ENCODE measurements at regions not wholly inside any gene's neighbourhood (a gene's known extent, or its start where the extent isn't known, plus 50 kb on each side); places are given as distances from the start of the nearest gene placed in this dataset.

GRCh38 chr13:58181111-58181510 is 549.6 kb downstream of the PCDH17 start:
- no peak for DNase-seq (ENCODE audit: low read depth)

GRCh38 chr13:58187881-58188280 is 556.3 kb downstream of the PCDH17 start:
- DNase-seq (ENCODE audit: low read depth) = no peak

GRCh38 chr13:58190577-58190976 is 559.0 kb downstream of the PCDH17 start:
- no peak for DNase-seq (ENCODE audit: low read depth)

GRCh38 chr13:58191754-58192153 is 560.2 kb downstream of the PCDH17 start:
- DNase-seq (ENCODE audit: low read depth) = no peak

- no peak for DNase-seq (ENCODE audit: low read depth)
Observed at GRCh38 chr13:58202099-58202498, 570.6 kb downstream of the PCDH17 start.

- no peak for DNase-seq (ENCODE audit: low read depth)
Observed at GRCh38 chr13:58207501-58207900, 576.0 kb downstream of the PCDH17 start.

GRCh38 chr13:58235454-58235853 is 603.9 kb downstream of the PCDH17 start:
- no peak for DNase-seq (ENCODE audit: low read depth)

- no peak for DNase-seq (ENCODE audit: low read depth)
Observed at GRCh38 chr13:58238972-58239773, 607.6 kb downstream of the PCDH17 start.

- DNase-seq (ENCODE audit: low read depth) = no peak
Observed at GRCh38 chr13:58239774-58240268, 608.3 kb downstream of the PCDH17 start.

GRCh38 chr13:58247080-58247479 is 615.5 kb downstream of the PCDH17 start:
- DNase-seq (ENCODE audit: low read depth) = no peak

- DNase-seq (ENCODE audit: low read depth) = no peak
Observed at GRCh38 chr13:58254943-58255342, 623.4 kb downstream of the PCDH17 start.

GRCh38 chr13:58266271-58266670 is 634.7 kb downstream of the PCDH17 start:
- no peak for DNase-seq (ENCODE audit: low read depth)

- DNase-seq (ENCODE audit: low read depth) = no peak
Observed at GRCh38 chr13:58298556-58299135, 667.1 kb downstream of the PCDH17 start.

GRCh38 chr13:58300224-58300623 is 668.7 kb downstream of the PCDH17 start:
- DNase-seq (ENCODE audit: low read depth) = peak; percentile 21

GRCh38 chr13:58300974-58301681 is 669.6 kb downstream of the PCDH17 start:
- no peak for DNase-seq (ENCODE audit: low read depth)

GRCh38 chr13:58302349-58302748 is 670.8 kb downstream of the PCDH17 start:
- no peak for DNase-seq (ENCODE audit: low read depth)

GRCh38 chr13:58306062-58306461 is 674.5 kb downstream of the PCDH17 start:
- DNase-seq (ENCODE audit: low read depth) = no peak

GRCh38 chr13:58313219-58313618 is 681.7 kb downstream of the PCDH17 start:
- no peak for DNase-seq (ENCODE audit: low read depth)

GRCh38 chr13:58318495-58319167 is 687.1 kb downstream of the PCDH17 start:
- no peak for DNase-seq (ENCODE audit: low read depth)

GRCh38 chr13:58324161-58324560 is 692.6 kb downstream of the PCDH17 start:
- DNase-seq (ENCODE audit: low read depth) = no peak

- DNase-seq (ENCODE audit: low read depth) = no peak
Observed at GRCh38 chr13:58329746-58330145, 698.2 kb downstream of the PCDH17 start.

- DNase-seq (ENCODE audit: low read depth) = no peak
Observed at GRCh38 chr13:58340895-58341294, 709.4 kb downstream of the PCDH17 start.
